ENCODE measurements at regions not wholly inside any gene's neighbourhood (a gene's known extent, or its start where the extent isn't known, plus 50 kb on each side); places are given as distances from the start of the nearest gene placed in this dataset.
"Not testable (repeated sequence)": the region's sequence is repeated elsewhere in the genome, so short reads cannot be mapped to it uniquely, and the experiment has no call there.

- no peak for DNase-seq (ENCODE audit: low read depth)
Measured at GRCh38 chr6:97456070-97456469, 173.1 kb upstream of the MMS22L start.

- DNase-seq (ENCODE audit: low read depth) = no peak
Measured at GRCh38 chr6:97459535-97459934, 176.5 kb upstream of the MMS22L start.

GRCh38 chr6:97459986-97460385, 177.0 kb upstream of the MMS22L start:
- DNase-seq (ENCODE audit: low read depth) = no peak

- DNase-seq (ENCODE audit: low read depth) = no peak
Measured at GRCh38 chr6:97460394-97461080, 177.5 kb upstream of the MMS22L start.

GRCh38 chr6:97461218-97461617, 178.2 kb upstream of the MMS22L start:
- no peak for DNase-seq (ENCODE audit: low read depth)

- no peak for DNase-seq (ENCODE audit: low read depth)
Measured at GRCh38 chr6:97462031-97462430, 179.0 kb upstream of the MMS22L start.

GRCh38 chr6:97462938-97463598, 180.1 kb upstream of the MMS22L start:
- DNase-seq (ENCODE audit: low read depth) = no peak

GRCh38 chr6:97465877-97466561, 183.0 kb upstream of the MMS22L start:
- DNase-seq (ENCODE audit: low read depth) = no peak

GRCh38 chr6:97468981-97469380, 186.0 kb upstream of the MMS22L start:
- no peak for DNase-seq (ENCODE audit: low read depth)

GRCh38 chr6:97469451-97469850, 186.4 kb upstream of the MMS22L start:
- no peak for DNase-seq (ENCODE audit: low read depth)

GRCh38 chr6:97470322-97470721, 187.3 kb upstream of the MMS22L start:
- DNase-seq (ENCODE audit: low read depth) = no peak

GRCh38 chr6:97473979-97474378, 191.0 kb upstream of the MMS22L start:
- DNase-seq (ENCODE audit: low read depth) = no peak

GRCh38 chr6:97497713-97498331, 214.8 kb upstream of the MMS22L start:
- DNase-seq (ENCODE audit: low read depth) = peak; percentile 5

- no peak for DNase-seq (ENCODE audit: low read depth)
Measured at GRCh38 chr6:97501853-97502252, 218.8 kb upstream of the MMS22L start.

GRCh38 chr6:97508646-97509045, 225.6 kb upstream of the MMS22L start:
- no peak for DNase-seq (ENCODE audit: low read depth)

- DNase-seq (ENCODE audit: low read depth) = not testable (repeated sequence)
Measured at GRCh38 chr6:97513260-97513659, 230.2 kb upstream of the MMS22L start.

- no peak for DNase-seq (ENCODE audit: low read depth)
Measured at GRCh38 chr6:97524811-97525210, 241.8 kb upstream of the MMS22L start.

- DNase-seq (ENCODE audit: low read depth) = no peak
Measured at GRCh38 chr6:97535800-97536199, 252.8 kb upstream of the MMS22L start.

GRCh38 chr6:97548354-97548753, 265.3 kb upstream of the MMS22L start:
- DNase-seq (ENCODE audit: low read depth) = no peak

- no peak for DNase-seq (ENCODE audit: low read depth)
Measured at GRCh38 chr6:97557355-97557754, 274.3 kb upstream of the MMS22L start.

GRCh38 chr6:97563529-97563928, 280.5 kb upstream of the MMS22L start:
- no peak for DNase-seq (ENCODE audit: low read depth)

- no peak for DNase-seq (ENCODE audit: low read depth)
Measured at GRCh38 chr6:97572943-97573342, 289.9 kb upstream of the MMS22L start.

- DNase-seq (ENCODE audit: low read depth) = no peak
Measured at GRCh38 chr6:97586344-97586743, 303.3 kb upstream of the MMS22L start.
